HCT116 (cell line): ENCODE measurements at regions not wholly inside any gene's neighbourhood (a gene's known extent, or its start where the extent isn't known, plus 50 kb on each side); places are given as distances from the start of the nearest gene placed in this dataset.

Experiments used
- POLR2A ChIP-seq: IDR thresholded peaks from 2 replicates; pipeline ENCODE4 v1.7.0; 2011; ENCODE audit warnings: borderline replicate concordance; ENCODE audit not compliant: insufficient read depth, insufficient read length; ENCODE audit errors: extremely low read depth
- TF ChIP-seq, protein P1 (sequence below), 3 experiments: fragments of 200-600 bp in 1 of 3; sonication (generic) in 1 of 3; IDR thresholded peaks in 2 of 3; conservative IDR thresholded peaks in 1 of 3; 2 replicates each; pipeline ENCODE4 v1.5.1; 2012 to 2017; ENCODE audit warnings: low read depth in 2 of 3, low read length in 2 of 3, antibody characterized with exemption in 1 of 3, borderline replicate concordance in 1 of 3, control low read depth in 1 of 3, mild to moderate bottlenecking in 1 of 3, mixed read lengths in 1 of 3, mixed run types in 1 of 3, moderate library complexity in 1 of 3; ENCODE audit not compliant: insufficient read depth in 1 of 3
- TF ChIP-seq, protein P2 (sequence below): IDR thresholded peaks from 2 replicates; pipeline ENCODE4 v1.6.1; 2012
- TF ChIP-seq, protein P3 (sequence below): IDR thresholded peaks from 2 replicates; pipeline ENCODE4 v1.6.1; 2012; ENCODE audit warnings: low read depth
- TF ChIP-seq, protein P4 (sequence below): IDR thresholded peaks from 2 replicates; pipeline ENCODE4 v1.6.1; 2012

DNA sequence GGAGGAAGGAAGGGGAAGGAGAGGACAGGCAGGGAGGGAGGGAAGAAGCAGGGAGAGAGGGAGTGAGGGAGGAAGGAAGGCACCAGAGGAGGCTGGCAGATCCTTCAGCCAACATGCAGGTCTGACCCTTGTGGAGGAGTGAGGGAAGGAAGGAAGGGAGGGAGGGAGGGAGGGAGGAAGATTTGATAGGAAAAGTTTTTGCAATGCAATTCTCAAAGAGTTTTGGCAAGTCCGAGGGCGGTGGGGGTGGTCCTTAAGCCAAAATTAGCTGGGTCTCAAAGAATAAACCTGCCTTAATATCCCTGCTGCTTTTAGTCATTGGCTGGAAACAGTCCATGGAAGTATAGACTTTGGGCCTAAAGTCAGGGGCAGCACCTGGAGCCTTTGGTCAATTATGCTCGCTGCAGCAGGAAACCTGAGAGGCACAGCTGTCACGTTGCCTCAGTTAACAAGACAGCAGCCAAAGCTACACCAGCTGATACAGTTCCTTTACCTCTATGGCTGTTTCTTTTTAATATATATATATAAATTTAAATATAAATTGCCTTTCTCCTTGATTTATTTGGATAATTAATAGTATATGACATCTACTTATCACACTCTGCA lies 115.7 kb upstream of the RALGAPA2 start:
- TF ChIP-seq, protein P1, sequence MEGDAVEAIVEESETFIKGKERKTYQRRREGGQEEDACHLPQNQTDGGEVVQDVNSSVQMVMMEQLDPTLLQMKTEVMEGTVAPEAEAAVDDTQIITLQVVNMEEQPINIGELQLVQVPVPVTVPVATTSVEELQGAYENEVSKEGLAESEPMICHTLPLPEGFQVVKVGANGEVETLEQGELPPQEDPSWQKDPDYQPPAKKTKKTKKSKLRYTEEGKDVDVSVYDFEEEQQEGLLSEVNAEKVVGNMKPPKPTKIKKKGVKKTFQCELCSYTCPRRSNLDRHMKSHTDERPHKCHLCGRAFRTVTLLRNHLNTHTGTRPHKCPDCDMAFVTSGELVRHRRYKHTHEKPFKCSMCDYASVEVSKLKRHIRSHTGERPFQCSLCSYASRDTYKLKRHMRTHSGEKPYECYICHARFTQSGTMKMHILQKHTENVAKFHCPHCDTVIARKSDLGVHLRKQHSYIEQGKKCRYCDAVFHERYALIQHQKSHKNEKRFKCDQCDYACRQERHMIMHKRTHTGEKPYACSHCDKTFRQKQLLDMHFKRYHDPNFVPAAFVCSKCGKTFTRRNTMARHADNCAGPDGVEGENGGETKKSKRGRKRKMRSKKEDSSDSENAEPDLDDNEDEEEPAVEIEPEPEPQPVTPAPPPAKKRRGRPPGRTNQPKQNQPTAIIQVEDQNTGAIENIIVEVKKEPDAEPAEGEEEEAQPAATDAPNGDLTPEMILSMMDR (IDR thresholded peaks at IDR 0.05 in 2 of 3, conservative IDR thresholded peaks at IDR 0.05 in 1 of 3; ENCODE audit: borderline replicate concordance in 1 of 3, insufficient read depth in 1 of 3, low read depth in 2 of 3, low read length in 2 of 3), result no peak
- TF ChIP-seq, protein P2, sequence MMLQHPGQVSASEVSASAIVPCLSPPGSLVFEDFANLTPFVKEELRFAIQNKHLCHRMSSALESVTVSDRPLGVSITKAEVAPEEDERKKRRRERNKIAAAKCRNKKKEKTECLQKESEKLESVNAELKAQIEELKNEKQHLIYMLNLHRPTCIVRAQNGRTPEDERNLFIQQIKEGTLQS, result no peak
- TF ChIP-seq POLR2A, result no peak
- TF ChIP-seq, protein P3, sequence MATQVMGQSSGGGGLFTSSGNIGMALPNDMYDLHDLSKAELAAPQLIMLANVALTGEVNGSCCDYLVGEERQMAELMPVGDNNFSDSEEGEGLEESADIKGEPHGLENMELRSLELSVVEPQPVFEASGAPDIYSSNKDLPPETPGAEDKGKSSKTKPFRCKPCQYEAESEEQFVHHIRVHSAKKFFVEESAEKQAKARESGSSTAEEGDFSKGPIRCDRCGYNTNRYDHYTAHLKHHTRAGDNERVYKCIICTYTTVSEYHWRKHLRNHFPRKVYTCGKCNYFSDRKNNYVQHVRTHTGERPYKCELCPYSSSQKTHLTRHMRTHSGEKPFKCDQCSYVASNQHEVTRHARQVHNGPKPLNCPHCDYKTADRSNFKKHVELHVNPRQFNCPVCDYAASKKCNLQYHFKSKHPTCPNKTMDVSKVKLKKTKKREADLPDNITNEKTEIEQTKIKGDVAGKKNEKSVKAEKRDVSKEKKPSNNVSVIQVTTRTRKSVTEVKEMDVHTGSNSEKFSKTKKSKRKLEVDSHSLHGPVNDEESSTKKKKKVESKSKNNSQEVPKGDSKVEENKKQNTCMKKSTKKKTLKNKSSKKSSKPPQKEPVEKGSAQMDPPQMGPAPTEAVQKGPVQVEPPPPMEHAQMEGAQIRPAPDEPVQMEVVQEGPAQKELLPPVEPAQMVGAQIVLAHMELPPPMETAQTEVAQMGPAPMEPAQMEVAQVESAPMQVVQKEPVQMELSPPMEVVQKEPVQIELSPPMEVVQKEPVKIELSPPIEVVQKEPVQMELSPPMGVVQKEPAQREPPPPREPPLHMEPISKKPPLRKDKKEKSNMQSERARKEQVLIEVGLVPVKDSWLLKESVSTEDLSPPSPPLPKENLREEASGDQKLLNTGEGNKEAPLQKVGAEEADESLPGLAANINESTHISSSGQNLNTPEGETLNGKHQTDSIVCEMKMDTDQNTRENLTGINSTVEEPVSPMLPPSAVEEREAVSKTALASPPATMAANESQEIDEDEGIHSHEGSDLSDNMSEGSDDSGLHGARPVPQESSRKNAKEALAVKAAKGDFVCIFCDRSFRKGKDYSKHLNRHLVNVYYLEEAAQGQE, result no peak
- TF ChIP-seq, protein P4, sequence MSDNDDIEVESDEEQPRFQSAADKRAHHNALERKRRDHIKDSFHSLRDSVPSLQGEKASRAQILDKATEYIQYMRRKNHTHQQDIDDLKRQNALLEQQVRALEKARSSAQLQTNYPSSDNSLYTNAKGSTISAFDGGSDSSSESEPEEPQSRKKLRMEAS, result no peak
